ENCODE measurements at regions not wholly inside any gene's neighbourhood (a gene's known extent, or its start where the extent isn't known, plus 50 kb on each side); places are given as distances from the start of the nearest gene placed in this dataset.
"Not testable (repeated sequence)": the region's sequence is repeated elsewhere in the genome, so short reads cannot be mapped to it uniquely, and the experiment has no call there.

DNA sequence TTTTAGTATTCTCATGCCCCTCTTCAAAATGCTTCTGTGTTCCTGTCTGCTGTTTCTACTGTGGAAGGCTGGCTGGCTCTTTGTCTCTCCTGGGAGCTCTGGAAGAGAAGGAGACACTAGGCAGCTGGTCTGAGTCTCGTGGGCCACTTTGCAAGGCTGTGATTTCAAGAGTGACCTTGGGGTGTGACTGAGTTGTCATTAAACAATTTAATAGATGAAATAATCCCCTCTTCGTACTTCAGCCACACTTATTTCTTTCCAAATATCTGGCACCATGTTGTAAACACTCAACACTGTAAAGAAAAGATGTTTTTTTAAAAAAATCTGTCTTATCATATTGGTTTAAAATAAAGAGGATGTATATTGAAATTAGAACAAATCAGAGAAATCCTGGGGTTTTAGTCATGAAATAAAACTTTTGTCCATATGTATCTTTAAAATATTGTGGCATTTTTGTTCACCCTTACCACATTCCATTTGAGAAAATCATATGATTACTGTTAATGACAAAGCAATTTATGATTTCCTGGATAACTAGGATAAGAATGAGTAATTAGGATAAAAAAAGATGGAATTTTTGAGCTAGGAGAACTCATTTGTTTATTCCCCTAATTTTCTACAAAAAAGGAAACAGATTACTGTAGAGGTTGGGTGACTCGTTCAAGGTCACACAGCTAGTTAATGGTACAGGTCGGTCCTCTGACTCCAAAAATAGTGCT lies 200.8 kb downstream of the MAT2B start:
- DNase-seq: no peak

- DNase-seq: no peak
Observed at GRCh38 chr5:163712011-163712410, 206.6 kb downstream of the MAT2B start.

DNA sequence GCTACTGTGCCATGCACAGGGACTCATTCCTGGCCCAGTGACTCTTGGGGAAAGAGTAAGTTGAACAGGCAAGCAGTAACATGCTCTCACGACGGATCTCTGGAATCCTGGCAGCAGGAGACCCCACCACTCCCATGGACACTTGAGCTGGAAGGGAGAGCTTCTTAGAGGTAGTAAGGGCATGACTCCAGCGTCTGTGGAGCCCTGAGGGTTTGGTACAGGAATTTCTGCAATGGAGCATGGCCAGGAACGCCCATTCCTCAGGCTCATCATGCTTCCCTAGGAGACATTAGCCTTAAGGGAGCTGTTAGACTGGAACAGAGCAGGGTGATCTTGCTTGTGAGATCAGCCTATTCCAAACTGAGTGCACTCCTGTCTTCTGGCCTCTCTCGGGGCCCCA lies 212.9 kb downstream of the MAT2B start:
- no peak for DNase-seq

GRCh38 chr5:163724305-163724704 lies 218.9 kb downstream of the MAT2B start:
- no peak for DNase-seq

DNA sequence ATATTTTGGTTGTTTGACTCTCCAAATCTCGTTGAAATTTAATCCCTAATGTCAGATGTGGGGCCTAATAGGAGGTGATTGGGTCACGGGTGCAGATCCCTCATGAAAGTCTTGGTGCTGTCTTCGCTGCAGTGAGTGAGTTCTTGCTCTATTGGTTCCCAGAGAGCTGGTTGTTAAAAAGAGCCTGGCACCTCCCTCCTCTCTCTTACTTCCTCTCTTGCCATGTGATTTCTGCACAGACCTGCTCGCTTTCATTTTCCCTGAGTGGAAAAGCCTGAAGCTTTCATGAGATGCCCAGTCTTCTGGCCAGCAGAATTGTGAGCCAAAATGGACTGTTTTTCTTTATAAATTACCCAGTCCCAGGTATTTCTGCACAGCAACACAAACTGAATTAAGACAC lies 221.6 kb downstream of the MAT2B start:
- no peak for DNase-seq

DNA sequence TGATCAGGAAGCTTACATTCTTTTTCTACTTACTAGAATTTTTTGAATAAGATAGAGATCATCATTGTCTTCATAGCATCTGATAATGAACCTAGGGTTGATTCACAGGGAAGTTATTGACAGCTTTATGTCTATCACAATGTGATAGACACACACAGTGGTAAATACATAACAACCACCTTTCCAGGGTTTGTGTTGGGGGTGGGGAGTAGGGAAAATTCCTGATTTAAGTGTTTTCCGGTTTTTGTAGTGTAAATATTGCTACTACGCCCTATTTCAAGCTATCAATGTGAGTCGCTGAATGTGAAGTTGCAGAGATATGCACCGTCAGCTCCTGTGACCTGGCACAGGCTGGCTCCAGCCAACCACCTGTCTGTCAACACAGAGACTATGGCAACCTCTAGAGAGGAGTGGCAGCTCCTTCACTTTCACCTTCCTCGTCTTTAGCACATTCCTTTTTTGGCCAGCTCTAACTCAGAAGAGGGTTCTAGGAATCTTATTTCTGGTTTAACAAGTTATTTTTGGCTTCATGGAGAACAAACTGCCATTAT lies 224.9 kb downstream of the MAT2B start:
- DNase-seq: no peak

DNA sequence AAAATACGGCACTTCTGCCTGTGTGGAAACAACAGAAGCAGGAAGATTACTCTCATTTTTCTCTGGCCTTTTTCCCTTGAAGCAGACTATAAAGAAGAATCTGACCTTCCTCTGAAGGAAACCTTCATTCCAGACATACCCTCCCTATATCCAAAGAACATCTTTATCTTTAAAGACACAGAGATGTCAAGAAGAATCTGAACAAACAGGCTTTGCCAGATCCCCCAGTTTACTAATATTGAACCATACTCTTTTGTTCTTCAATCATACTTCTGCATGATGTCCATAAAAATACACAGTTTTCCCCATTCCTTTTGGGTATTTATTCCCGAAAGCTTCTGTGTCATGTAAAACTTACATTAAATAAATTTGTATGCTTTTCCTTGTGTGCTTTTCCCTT lies 225.8 kb downstream of the MAT2B start:
- no peak for DNase-seq

DNA sequence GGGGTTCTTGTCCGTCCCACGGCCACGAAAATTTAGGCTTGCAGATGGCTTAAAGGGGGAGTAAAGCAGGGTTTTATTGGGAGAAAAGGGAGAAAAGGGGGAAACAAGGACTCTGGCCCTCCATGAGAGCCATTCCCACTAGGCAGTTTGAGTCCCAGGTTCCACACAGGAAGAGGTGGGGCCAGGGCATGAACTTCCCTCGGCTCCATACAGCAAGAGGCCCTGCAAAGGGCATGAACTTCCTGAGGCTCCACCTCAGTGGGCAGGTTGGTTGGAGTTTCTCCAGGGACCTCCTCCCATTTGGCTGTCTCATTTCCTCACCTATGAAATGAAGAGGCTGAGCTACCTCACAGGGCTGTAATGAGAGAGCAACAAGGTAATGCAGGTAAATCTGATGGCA lies 229.7 kb downstream of the MAT2B start:
- no peak for DNase-seq

- no peak for DNase-seq
Observed at GRCh38 chr5:163747586-163747985, 242.2 kb downstream of the MAT2B start.

GRCh38 chr5:163748934-163749333 lies 243.5 kb downstream of the MAT2B start:
- DNase-seq: no peak

DNA sequence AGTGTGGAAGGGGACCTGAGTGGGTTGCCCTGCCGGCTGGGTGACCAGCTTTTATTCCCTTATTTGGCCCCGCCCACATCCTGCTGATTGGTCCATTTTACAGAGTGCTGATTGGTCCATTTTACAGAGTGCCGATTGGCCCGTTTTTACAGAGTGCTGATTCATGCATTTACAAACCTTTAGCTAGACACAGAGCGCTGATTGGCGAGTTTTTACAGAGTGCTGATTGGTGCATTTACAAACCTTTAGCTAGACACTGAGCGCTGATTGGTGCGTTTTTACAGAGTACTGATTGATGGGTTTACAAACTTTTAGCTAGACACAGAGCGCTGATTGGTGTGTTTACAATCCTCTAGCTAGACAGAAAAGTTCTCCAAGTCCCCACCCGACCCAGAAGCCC lies 245.0 kb downstream of the MAT2B start:
- not testable (repeated sequence) for DNase-seq

DNA sequence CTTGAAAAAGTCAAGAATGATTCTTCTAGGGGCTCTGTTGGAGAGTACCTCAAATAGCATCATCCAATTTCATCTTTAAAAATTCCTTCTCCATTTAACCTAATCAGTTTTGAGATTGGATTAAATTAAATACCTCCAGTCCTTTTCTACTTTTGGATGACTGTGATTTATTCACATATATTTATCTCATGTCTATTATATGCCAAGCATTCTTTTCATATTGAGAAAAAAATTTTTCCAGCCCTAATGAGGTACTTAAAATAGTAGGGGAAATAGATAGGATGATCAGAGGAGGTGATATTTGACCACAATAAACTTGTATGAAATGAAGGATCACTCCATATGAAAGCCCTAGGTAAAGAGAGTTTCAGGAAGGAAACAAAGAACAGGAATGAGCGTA lies 250.1 kb downstream of the MAT2B start:
- DNase-seq: no peak

- no peak for DNase-seq
Observed at GRCh38 chr5:163756170-163756569, 250.8 kb downstream of the MAT2B start.

- DNase-seq: no peak
Observed at GRCh38 chr5:163757344-163757743, 251.9 kb downstream of the MAT2B start.

DNA sequence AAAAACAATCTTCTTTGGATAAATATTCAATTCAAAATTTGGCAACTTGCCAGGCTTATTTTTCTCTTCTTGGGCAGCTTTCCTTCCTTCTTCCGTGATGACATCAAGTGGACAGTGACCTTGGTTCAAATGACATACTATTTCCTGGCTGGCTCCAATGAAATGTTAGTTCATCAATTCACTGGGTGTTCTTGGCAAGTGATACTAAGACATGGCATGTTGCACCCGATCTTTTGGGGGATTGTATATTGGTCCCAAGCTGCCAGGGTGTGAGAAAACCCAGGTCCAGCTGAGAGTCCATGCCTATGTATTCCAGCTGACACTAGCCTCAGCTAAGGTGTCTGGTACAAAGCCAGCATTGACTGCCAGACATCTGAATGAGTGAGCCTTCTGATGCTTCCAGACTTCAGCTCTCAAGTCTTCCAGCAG lies 252.9 kb downstream of the MAT2B start:
- no peak for DNase-seq

DNA sequence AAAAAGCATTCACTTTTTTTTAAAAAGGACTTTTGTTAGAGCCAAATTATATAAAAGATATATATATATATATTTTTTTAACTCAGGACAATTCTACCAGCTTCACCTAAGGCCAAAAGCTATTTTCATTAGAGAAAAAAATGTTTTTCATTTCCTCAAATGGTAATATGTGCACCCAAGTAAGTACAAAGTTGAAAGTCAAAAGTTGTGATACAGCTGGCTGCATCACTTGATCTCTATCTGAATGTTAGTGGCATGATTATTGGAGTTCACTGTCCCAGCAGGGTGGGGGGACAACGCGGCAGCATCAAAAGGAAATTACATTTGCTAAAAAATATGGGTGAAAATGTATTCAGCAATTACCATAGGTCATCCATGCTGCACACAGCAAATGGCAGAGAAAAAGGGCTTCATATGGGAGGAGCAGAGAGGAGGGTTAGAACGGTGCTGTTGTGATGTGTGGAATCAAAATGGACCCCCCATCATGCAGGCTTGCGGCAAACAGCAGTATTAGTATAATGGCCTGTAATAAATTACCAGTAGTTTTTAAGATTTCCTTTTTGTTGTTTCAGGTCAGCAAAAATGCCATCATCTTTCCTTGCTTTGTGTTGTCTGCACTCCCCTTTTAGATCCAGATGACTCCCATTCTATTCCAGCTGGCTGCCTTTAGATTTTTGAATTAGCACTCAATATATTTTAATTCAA lies 253.7 kb downstream of the MAT2B start:
- no peak for DNase-seq

- no peak for DNase-seq
Observed at GRCh38 chr5:163760498-163760897, 255.1 kb downstream of the MAT2B start.

- no peak for DNase-seq
Observed at GRCh38 chr5:163766936-163767670, 261.7 kb downstream of the MAT2B start.

GRCh38 chr5:163770625-163771024 lies 265.2 kb downstream of the MAT2B start:
- DNase-seq: no peak

DNA sequence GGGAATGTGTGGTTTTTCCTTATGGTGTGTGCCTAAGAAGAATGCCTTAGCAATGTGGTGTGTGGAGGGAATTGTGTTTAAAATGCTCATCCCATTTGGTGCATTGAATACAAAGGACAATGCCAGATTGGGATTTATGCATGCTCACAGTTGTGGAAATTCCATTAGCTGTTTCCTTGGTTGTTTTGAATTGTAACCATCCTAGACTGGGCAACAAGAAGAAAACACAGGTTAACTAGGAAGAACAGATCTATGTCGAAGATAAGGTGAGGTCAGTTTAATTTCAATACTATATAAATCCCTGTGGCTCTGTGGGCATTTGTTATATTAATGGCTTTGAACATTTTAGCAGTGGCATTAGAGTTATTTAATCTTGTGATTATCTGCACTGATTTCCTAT lies 266.8 kb downstream of the MAT2B start:
- no peak for DNase-seq

GRCh38 chr5:163772644-163773043 lies 267.2 kb downstream of the MAT2B start:
- DNase-seq: no peak

GRCh38 chr5:163773226-163773625 lies 267.8 kb downstream of the MAT2B start:
- DNase-seq: no peak

- no peak for DNase-seq
Observed at GRCh38 chr5:163789870-163790269, 284.5 kb downstream of the MAT2B start.

DNA sequence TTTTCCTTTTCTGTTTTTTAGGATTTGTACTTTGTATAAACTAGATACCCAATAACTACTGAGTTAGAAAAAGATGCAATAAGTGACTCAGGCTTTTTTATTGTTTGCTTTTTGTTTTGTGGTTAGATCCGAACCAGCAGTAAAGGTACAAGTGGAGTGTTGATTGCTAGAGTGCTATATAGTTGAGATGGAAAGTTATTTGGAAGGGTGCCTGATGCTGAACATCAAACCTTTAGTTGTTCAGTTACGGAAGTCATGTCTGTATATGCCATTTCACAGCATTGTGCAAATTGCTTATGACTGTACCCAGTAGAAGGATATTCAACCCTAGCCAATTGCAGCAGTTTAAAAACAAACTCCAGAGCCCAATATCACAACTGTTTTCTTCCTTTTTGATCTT lies 285.1 kb downstream of the MAT2B start:
- no peak for DNase-seq

Data from activated CD4-positive, alpha-beta T cell treated with anti-CD3 and anti-CD28 coated beads for 48 hours (primary cell).